GM18868 (cell line): ENCODE measurements at regions not wholly inside any gene's neighbourhood (a gene's known extent, or its start where the extent isn't known, plus 50 kb on each side); places are given as distances from the start of the nearest gene placed in this dataset.
"Not testable (repeated sequence)": the region's sequence is repeated elsewhere in the genome, so short reads cannot be mapped to it uniquely, and the experiment has no call there.

Experiments used
- ATAC-seq: cut with Tn5 transposase; IDR thresholded peaks from one replicate; pipeline ENCODE4 v1.9.1; 2021; ENCODE audit warnings: mild to moderate bottlenecking, moderate library complexity; ENCODE audit not compliant: unreplicated experiment

DNA sequence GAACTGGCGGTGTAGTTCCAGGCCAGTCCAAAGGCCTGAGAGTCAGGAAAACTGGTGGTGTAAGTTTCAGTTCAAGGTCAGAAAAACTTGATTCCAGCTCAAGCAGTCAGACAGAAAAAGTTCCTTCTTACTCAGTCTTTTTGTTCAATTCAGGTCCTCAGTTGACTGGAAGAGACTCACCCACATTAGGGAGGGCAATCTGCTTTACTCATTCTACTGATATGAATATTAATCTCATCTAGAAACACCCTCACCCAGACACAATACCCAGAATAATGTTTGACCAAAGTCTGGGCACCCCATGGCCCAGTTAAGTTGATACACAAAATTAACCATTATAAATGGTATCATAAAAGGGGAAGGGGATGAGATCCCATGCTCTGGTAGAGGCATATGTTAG lies 50.1 kb upstream of the LTA4H start:
- no peak for ATAC-seq

DNA sequence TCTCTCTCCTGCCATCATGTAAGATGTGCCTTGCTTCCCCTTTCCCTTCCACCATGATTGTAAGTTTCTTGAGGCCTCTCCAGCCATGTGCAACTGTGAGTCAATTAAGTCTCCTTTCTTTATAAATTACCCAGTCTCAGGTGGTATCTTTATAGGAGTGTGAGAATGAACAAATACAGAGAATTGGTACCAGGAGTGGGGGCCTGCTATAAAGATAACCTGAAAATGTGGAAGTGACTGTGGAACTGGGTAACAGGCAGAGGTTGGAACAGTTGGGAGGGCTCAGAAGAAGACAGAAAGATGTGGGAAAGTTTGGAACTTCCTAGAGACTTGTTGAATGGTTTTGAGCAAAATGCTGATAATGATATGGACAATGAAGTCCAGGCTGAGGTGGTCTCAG lies 50.8 kb upstream of the LTA4H start:
- ATAC-seq: not testable (repeated sequence)

DNA sequence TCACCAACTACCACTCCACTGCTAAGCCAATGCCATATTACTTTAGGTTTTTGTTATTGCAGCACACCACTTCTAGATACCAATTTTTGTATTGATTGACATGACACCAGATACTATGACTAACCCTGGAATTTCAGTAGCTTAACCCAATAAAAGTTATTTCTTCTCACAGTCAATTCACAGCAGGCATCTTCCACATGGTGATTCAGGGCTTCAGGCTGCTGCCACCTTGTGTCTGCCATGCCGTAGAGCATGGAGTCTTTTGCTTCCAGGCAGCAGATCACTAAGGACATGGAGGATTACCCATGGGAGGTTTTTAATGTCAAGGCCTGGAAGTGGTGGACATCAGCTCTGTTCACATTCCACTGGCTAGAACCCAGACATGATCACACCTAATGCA lies 56.4 kb upstream of the LTA4H start:
- no peak for ATAC-seq

DNA sequence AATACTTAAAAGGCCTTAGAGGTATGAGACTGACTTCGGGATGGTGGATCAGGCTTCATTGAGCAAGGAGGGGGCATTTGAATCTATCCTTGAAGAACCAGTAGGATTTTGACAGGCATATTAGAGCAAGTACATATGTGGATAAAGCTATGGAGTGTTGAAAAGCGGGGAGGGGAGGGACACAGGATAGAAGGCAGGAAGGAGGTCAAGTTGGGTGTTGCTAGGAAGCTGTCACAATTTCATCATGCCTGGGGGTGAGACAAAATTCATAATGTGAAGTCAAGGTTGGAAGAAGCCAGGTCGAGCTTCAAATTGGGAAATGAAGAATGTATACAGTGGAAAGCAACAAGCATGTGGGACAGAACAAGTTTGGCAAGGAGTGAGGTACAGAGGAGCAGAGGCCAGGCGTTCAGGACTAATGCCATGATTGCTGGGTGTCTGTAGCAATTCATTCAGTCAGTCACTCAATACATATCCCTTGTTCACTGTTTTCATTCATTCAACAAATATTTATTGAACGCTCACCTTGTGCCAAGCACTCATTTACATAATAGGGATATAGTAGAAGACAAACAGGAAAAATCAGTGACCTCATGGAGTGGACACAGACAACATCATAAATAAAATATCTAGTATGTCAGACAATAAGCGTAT lies 58.3 kb upstream of the LTA4H start:
- no peak for ATAC-seq

DNA sequence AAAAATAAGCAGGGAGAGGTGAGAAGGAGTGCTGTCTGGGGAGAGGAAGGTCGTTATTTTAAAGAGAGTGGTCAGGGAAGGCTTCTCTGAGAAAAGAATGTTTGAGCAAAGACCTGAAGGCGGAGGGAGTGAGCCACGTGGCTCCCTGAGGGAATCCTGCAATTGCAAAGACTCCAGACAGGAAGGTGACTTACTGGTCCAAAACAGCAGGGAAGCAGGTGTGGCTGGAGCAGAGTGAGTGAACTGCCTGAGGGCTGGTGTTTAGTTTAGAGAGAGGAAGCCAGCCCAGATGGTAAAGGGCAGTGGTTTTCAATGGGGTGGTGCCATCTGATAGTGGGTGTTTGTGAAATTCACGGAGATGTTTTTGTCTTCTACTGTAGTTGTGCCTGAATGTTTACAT lies 58.8 kb upstream of the LTA4H start:
- no peak for ATAC-seq

DNA sequence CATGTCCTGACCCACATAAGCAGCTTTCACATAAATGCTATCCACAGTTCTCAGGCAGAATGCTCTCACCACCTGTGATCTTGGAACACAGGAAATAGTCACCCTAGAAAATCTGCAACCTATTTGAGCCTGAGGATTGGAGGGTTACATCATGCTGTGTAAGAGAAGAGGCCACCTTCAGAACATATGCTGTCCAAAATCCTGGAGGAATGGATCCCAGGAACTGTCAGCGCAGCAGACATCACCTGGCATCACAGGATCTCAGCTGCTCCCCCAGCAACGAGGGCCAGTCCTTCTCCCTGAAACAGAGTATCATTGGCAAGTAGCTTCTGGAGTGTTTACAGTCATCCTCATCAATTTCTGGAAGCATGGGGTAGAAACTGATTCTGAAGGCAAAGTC lies 63.2 kb upstream of the LTA4H start:
- ATAC-seq: no peak

DNA sequence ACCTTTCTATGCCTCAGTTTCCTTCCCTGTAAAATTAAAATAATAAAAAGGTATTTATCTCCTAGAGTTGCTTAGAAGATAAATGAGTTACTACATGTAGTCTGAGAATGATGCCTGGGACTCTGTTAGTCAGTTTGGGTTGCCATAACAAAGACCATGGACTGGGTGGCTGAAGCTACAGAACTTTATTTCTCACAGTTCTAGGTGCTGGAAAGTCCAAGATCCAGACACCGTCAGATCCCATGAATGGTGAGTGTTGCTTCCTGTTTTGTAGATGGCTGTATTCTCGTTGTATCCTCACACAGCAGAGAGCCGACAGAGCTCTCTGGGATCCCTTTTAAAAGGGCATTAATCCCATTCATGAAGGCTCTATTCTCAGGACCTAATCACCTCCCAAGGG lies 64.0 kb upstream of the LTA4H start:
- ATAC-seq: no peak

DNA sequence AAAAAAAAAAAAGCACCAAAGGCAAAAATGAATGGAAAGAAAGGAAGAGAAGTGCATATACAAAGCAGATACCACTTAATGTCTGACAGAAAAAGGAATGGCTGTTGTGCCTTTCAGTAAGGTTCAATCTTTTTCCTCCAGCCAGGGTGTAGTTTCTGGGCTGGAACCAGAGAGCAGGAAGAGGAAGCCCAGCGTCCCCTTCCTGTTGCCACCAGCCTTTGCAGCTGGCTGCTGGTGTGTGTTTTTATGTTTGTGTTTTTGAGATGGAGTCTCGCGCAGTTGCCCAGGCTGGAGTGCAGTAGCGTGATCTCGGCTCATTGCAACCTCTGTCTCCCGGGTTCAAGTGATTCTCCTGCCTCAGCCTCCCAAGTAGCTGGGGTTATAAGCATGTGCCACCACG lies 64.6 kb upstream of the LTA4H start:
- ATAC-seq: no peak

DNA sequence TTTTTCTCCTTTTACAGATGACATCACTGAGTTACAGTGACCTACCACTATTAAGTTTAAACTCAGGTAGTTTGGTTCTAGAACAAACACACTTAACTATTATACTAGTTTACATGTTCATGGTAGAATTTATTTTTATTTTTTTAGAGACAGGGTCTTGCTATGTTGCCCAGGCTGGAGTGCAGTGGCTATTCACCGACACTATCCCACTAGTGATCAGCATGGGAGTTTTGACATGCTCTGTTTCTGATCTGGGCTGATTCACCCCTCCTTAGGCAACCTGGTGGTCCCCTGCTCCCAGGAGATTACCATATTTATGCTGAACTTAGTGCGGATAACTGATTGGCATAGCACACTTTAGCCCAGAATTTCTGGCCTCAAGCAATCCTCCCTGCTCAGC lies 66.4 kb upstream of the LTA4H start:
- no peak for ATAC-seq

DNA sequence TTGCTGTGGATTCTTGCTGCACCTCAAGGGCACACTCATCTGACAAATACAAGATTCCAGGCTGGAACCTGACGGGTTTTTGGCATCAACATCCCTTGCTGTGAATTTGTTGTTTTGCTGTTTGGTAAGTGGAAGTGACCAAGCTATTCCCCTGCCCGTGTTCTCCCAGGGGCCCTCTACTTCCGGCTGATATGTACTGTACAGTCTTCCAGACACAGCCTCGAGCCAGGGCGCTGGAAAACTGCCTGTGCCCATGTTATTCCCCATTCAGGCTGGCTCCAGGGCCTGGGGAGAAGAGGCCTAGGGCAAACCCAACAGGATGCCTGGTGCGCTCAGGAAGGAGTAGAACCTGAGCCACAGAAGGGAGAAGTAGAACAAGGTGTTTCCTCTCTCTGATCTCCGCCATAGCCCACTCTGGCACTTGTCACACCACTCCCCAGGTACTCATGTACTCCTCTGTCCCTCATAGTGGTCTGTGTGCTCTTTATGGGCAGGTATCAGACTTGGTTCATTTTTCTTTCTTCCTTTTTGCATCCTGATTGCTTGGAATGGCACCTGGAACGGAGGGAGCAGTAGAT lies 67.8 kb upstream of the LTA4H start:
- no peak for ATAC-seq

DNA sequence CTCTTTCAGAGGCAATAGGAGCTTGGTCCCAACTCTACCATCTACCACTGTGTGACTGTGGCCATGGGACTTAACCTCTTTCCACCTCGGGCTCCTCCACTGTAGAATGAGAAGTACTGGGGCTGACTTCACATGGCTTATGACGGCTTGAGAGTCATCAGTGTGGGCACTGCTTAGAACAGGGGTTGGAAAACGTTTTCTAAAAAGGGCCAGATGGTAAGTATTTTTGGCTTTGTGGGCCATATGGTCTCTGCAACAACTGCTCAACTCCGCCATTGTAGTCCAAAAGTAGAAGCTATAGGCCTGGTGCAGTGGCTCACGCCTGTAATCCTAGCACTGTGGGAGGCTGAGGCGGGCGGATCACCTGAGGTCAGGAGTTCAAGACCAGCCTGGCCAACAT lies 69.2 kb upstream of the LTA4H start:
- no peak for ATAC-seq

DNA sequence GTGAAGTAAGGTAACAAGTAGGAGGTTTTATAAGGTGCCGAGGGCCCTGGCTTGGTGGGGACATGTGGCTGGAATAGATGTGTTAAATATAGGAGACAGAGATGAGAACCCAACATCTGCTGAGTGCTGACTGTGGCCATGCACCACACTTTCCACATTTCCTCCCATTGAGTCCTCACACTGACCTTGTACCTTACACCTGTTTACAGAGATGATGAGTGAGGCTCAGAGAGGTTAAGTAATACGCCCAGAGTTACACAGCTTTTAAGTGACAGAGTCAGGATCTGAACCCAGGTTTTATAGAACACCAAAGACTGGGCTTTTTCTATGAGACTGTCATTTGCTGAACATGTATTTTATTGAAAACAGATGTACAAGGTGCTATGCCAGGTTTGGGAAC lies 70.8 kb upstream of the LTA4H start:
- ATAC-seq: no peak

DNA sequence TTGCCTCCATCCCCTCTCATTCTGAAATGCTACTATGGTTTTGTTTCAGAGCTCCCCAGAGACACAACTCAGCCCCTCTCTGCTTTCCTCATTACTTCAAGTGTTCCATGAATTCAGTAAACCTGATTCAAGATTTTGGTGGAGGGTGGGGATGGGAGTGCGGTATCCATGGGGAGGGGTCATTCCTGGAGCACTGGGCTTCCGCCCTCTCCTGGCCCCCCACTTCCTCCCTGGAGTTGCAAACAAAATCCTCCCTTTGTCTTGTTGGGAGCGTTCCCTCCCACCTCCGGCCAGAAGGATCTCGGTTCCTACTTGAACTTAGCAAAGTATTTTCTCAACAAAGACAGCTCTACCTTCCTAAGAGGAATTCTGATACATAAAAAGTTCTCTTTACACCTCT lies 71.8 kb upstream of the LTA4H start:
- ATAC-seq: no peak

DNA sequence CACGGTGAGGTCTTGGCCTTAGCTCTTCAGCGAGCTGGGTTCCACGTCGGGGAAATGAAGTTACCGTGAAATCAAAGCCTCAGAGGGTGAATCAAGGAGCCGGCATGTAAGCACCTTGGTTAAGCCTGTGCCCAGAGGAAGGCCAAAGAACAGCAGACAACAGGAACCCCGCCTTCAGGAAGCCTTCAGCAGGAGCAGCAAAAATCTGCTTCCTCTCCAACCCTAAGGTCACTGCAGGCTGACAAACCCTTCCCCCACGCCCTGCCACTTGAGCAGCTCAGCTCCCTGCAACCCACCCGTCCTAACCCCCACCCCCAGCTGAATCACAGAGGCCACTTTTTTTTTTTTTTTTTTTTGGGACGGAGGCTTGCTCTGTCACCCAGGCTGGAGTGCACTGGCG lies 72.9 kb upstream of the LTA4H start:
- ATAC-seq: no peak

DNA sequence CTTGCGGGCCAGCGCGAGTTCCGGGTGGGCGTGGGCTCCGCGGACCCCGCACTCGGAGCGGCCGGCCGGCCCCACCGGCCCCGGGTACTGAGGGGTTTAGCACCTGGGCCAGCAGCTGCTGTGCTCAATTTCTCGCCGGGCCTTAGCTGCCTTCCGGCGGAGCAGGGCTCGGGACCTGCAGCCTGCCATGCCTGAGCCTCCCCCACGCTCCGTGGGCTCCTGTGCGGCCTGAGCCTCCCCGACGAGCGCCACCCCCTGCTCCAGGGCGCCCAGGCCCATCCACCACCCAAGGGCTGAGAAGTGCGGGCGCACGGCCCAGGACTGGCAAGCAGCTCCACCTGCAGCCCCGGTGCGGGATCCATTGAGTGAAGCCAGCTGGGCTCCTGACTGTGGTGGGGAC lies 73.6 kb upstream of the LTA4H start:
- ATAC-seq: not testable (repeated sequence)

DNA sequence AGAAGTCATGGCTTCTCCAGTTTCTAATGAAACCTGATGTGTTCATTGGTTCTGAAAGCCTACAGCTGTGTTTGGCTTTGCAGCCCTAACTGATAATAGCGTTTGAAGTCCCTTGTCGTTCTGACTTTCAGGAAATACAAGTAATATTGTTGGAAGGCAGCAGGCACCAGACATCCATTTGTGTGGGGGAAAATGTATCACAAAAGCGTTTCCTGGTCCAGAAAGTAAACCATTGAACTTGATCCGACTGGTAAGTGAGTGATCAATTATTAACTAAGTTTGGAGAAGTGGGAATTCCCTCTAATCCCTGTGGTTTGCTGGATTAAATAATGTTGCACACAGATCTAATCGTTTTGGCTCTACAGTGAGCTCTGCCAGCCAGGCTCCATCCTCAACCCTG lies 77.3 kb upstream of the LTA4H start:
- no peak for ATAC-seq

DNA sequence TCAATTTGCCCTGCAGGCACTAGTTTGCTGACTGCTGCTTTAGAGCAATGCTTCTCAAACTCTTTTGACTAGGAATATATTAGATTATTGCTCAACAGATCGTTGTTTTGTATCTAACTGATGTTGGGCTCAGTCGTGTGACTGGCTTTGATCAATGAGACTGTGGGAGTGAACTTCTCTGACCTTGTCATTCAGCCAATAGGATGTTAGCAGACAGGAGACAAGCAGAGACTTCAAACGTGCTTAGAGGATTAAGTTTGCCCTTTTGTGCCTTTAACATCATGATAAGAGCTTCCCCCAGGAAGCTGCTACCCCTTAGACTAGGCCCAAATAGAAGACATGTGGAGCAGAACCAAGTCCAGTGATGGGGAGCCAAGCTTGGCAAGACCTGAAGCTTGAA lies 76.7 kb upstream of the ELK3 start:
- no peak for ATAC-seq

DNA sequence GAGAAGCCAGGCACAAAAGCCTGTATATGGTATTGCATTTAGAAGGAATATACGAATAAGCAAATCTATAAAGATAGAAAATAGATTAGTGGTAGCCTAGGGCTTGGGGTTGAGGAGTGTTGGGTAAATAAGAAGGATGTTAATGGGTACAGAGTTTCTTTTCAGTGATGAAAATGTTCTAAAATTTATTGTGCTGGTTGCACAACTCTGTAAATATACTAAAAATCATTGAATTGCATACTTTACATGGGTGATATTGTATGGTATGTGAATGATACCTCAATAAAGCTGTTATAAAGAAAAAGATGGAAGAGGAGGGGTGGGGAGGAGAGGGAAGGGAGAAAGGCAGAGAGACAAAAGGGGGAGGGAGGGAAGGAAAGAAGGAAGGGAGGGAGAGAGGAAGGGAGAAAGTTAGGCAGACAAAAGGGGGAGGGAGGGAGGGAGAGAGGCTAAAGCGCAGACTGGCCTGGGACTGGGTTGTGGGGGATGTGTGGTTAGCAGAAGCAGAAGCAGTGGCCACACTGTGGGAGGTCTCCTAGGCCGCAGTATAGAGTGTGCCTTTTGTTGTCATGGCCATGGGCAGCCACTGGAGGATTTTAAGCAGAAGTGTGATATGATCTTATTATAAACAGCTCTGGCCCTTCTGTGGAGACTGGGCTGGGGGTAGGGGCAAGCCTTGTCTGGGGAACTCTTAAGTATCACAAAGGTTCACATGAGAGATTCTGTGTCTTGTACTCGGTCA lies 73.6 kb upstream of the ELK3 start:
- peak; percentile 93 for ATAC-seq

DNA sequence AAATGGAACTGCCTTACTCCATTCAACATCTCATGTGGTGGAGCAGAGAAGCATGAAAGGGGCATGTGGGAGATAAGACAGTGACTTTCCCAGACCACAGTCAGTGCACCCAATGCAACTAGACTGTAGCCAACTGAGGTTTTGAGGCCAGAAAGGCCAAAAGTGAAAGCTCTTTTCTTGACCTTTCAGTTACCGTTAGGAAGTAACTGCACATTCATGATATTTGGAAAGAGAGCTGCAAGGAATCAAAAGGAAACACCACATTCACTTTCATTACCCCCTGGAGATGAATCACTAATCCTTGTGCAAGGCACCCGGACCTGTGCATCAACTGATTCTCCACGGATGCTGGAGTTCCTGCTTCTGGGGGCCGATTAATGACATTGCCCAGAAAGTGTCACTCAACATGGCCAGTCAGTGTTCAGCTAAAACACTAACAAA lies 72.9 kb upstream of the ELK3 start:
- no peak for ATAC-seq

DNA sequence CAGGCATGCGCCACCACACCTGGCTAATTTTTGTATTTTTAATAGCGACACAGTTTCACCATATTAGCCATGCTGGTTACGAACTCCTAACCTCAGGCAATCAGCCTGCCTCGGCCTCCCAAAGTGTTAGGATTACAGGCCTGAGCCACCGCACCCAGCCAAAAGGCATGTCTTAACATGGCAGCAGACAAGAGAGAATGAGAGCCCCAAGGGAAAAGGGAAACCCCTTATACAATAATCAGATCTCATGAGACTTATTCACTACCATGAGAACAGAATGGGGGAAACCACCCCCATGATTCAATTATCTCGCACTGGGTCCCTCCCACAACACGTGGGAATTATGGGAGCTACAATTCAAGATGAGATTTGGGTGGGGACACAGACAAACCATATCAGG lies 65.9 kb upstream of the ELK3 start:
- ATAC-seq: not testable (repeated sequence)

DNA sequence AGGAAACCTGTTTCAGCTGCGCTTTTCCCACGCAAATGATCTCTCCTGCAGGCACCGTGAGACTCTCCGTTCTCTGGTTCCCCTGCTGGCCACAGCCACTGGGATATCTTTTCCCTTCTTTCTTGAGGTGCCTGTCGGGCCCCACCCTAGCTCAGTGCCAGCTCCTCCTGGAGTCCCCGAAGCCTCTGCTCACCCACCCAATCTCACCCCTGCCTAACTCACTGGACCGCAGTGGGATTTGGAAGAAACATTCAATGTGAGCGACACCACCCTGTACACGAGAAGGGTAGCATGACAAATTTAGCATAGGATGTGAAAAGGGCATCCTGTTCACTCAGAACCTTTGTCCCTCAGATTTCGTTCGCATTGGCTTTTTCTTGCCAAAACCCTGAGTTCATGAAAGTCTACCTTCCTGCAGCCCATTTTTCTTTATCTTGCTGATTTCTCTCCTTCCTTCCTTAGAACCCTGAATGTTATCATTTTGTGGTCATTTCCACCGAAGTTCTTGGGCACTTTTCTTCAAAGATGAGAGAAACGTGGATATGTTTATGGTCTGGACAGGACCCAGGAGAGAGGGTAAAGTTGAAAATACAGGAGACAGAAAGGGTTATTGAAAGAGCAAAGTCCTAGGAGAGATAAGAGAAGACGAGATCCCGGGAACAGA lies 63.6 kb upstream of the ELK3 start:
- ATAC-seq: no peak

DNA sequence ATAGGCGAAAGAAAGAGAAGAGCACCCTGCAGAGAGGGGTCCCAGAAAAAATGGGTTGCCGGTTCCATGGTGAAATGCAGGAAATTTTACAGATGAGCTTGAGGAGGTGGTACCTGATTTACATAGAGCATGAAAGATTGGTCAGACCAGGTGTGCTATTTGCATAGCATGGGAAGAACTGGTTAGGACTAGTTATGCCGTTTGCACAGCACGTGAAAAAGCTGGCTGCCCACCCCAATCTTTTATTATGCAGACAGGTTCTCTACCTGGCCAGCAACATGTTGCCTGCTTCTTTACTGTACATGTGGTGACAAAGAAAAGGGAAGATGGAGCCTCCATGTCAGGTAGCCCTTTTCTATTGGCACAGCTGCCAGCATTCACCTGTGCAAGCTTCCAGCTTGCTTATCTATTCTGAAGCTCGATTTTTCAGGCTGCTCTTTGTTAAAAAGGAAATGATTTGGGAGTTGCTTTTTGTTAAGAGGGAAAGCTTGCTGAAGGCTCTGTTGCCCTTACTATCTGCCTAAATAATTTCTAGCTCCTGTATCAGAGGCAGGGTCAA lies 62.9 kb upstream of the ELK3 start:
- ATAC-seq: no peak
